ENCODE measurements at regions not wholly inside any gene's neighbourhood (a gene's known extent, or its start where the extent isn't known, plus 50 kb on each side); places are given as distances from the start of the nearest gene placed in this dataset.
A peak's percentile ranks its signal among the peaks of the same experiment; 100 is the strongest.
"Not testable (repeated sequence)": the region's sequence is repeated elsewhere in the genome, so short reads cannot be mapped to it uniquely, and the experiment has no call there.

- not testable (repeated sequence) for DNase-seq (ENCODE audit: extremely low read depth in 1 of 11, low read depth in 9 of 11, low spot score in 4 of 11)
Observed at GRCh38 chr2:87633287-87633963, 114.5 kb upstream of the PLGLB2 start.

GRCh38 chr2:87634106-87634505, 113.8 kb upstream of the PLGLB2 start:
- not testable (repeated sequence) for DNase-seq (ENCODE audit: extremely low read depth in 1 of 11, low read depth in 9 of 11, low spot score in 4 of 11)

- peak in 3 of 11 donors; percentile 4 to 10 (median 9) for DNase-seq (ENCODE audit: extremely low read depth in 1 of 11, low read depth in 9 of 11, low spot score in 4 of 11)
Observed at GRCh38 chr2:87634971-87635650, 112.8 kb upstream of the PLGLB2 start.

- DNase-seq (ENCODE audit: extremely low read depth in 1 of 11, low read depth in 9 of 11, low spot score in 4 of 11), result not testable (repeated sequence)
Observed at GRCh38 chr2:87636246-87636645, 111.6 kb upstream of the PLGLB2 start.

- DNase-seq (ENCODE audit: extremely low read depth in 1 of 11, low read depth in 9 of 11, low spot score in 4 of 11), result not testable (repeated sequence)
Observed at GRCh38 chr2:87636735-87637134, 111.2 kb upstream of the PLGLB2 start.

- not testable (repeated sequence) for DNase-seq (ENCODE audit: extremely low read depth in 1 of 11, low read depth in 9 of 11, low spot score in 4 of 11)
Observed at GRCh38 chr2:87637249-87637990, 110.5 kb upstream of the PLGLB2 start.

- DNase-seq (ENCODE audit: extremely low read depth in 1 of 11, low read depth in 9 of 11, low spot score in 4 of 11), result not testable (repeated sequence)
Observed at GRCh38 chr2:87638114-87638807, 109.6 kb upstream of the PLGLB2 start.

- not testable (repeated sequence) for DNase-seq (ENCODE audit: extremely low read depth in 1 of 11, low read depth in 9 of 11, low spot score in 4 of 11)
Observed at GRCh38 chr2:87638872-87639271, 109.0 kb upstream of the PLGLB2 start.

GRCh38 chr2:87639801-87640440, 108.0 kb upstream of the PLGLB2 start:
- not testable (repeated sequence) for DNase-seq (ENCODE audit: extremely low read depth in 1 of 11, low read depth in 9 of 11, low spot score in 4 of 11)

- peak in 1 of 11 donors; percentile 14 for DNase-seq (ENCODE audit: extremely low read depth in 1 of 11, low read depth in 9 of 11, low spot score in 4 of 11)
Observed at GRCh38 chr2:87640961-87641563, 106.8 kb upstream of the PLGLB2 start.

GRCh38 chr2:87643165-87643564, 104.7 kb upstream of the PLGLB2 start:
- DNase-seq (ENCODE audit: extremely low read depth in 1 of 11, low read depth in 9 of 11, low spot score in 4 of 11), result not testable (repeated sequence)

- DNase-seq (ENCODE audit: extremely low read depth in 1 of 11, low read depth in 9 of 11, low spot score in 4 of 11), result not testable (repeated sequence)
Observed at GRCh38 chr2:87647737-87648498, 100.0 kb upstream of the PLGLB2 start.

- not testable (repeated sequence) for DNase-seq (ENCODE audit: extremely low read depth in 1 of 11, low read depth in 9 of 11, low spot score in 4 of 11)
Observed at GRCh38 chr2:87648815-87649214, 99.1 kb upstream of the PLGLB2 start.

- DNase-seq (ENCODE audit: extremely low read depth in 1 of 11, low read depth in 9 of 11, low spot score in 4 of 11), result not testable (repeated sequence)
Observed at GRCh38 chr2:87649871-87650270, 98.0 kb upstream of the PLGLB2 start.

GRCh38 chr2:87650837-87651236, 97.0 kb upstream of the PLGLB2 start:
- DNase-seq (ENCODE audit: extremely low read depth in 1 of 11, low read depth in 9 of 11, low spot score in 4 of 11), result not testable (repeated sequence)

GRCh38 chr2:87651589-87651988, 96.3 kb upstream of the PLGLB2 start:
- DNase-seq (ENCODE audit: extremely low read depth in 1 of 11, low read depth in 9 of 11, low spot score in 4 of 11), result not testable (repeated sequence)

- not testable (repeated sequence) for DNase-seq (ENCODE audit: extremely low read depth in 1 of 11, low read depth in 9 of 11, low spot score in 4 of 11)
Observed at GRCh38 chr2:87653373-87653772, 94.5 kb upstream of the PLGLB2 start.
